B cell (primary cell): ENCODE measurements at regions not wholly inside any gene's neighbourhood (a gene's known extent, or its start where the extent isn't known, plus 50 kb on each side); places are given as distances from the start of the nearest gene placed in this dataset.

ENCODE experiments used
- CTCF ChIP-seq: fragments of 200-600 bp; IDR thresholded peaks from one replicate; pipeline ENCODE4 v1.8.0; 2022; ENCODE audit warnings: antibody characterized with exemption, mild to moderate bottlenecking
- EZH2 ChIP-seq: IDR thresholded peaks from 2 replicates; pipeline ENCODE4 v1.6.1; 2012; ENCODE audit warnings: borderline replicate concordance, low read depth, mild to moderate bottlenecking, moderate library complexity, low read length; ENCODE audit not compliant: insufficient read depth, poor library complexity, severe bottlenecking

GRCh38 chr4:53646795-53647194, 55.5 kb upstream of the LNX1 start:
- TF ChIP-seq CTCF (no peak), EZH2 (no peak)
